Mammary epithelial cell (primary cell): ENCODE measurements at regions not wholly inside any gene's neighbourhood (a gene's known extent, or its start where the extent isn't known, plus 50 kb on each side); places are given as distances from the start of the nearest gene placed in this dataset.

Experiments
- EZH2 ChIP-seq: IDR thresholded peaks from 2 replicates; pipeline ENCODE4 v1.6.1; 2012; ENCODE audit warnings: low read length, inconsistent platforms, borderline replicate concordance
- TF ChIP-seq, protein P1 (sequence below), 2 donors: IDR thresholded peaks in 1 of 2; conservative IDR thresholded peaks in 1 of 2; 2 replicates each; pipeline ENCODE4 v1.5.1; 2011 to 2012; ENCODE audit warnings: inconsistent platforms in 2 of 2, low read length in 2 of 2, mild to moderate bottlenecking in 2 of 2, control low read depth in 1 of 2, low read depth in 1 of 2; ENCODE audit not compliant: insufficient read depth in 1 of 2; ENCODE audit errors: extremely low read depth in 1 of 2

DNA sequence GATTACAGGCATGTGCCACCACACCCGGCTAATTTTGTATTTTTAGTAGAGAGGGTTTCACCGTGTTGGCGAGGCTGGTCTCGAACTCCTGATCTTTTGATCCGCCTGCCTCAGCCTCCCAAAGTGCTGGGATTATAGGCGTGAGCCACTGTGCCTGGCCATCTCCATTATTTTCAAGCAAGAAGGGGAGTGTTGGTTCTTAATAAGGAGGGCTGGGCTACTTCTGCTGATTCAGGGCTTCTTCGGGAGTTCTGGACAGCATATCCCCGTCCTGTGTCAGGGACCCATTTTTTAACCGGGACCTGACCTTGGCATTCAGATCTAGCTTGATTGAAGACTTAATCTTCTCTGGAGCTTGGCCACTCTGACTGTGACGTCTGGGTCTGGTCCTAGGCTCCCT is 74.1 kb upstream of the SYN2 start:
- TF ChIP-seq, protein P1, sequence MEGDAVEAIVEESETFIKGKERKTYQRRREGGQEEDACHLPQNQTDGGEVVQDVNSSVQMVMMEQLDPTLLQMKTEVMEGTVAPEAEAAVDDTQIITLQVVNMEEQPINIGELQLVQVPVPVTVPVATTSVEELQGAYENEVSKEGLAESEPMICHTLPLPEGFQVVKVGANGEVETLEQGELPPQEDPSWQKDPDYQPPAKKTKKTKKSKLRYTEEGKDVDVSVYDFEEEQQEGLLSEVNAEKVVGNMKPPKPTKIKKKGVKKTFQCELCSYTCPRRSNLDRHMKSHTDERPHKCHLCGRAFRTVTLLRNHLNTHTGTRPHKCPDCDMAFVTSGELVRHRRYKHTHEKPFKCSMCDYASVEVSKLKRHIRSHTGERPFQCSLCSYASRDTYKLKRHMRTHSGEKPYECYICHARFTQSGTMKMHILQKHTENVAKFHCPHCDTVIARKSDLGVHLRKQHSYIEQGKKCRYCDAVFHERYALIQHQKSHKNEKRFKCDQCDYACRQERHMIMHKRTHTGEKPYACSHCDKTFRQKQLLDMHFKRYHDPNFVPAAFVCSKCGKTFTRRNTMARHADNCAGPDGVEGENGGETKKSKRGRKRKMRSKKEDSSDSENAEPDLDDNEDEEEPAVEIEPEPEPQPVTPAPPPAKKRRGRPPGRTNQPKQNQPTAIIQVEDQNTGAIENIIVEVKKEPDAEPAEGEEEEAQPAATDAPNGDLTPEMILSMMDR (conservative IDR thresholded peaks at IDR 0.05 in 1 of 2, IDR thresholded peaks at IDR 0.05 in 1 of 2; ENCODE audit: extremely low read depth in 1 of 2, insufficient read depth in 1 of 2, low read depth in 1 of 2, low read length in 2 of 2) = no peak
- TF ChIP-seq EZH2 = no peak
